Thyroid gland (tissue), 4 donors: ENCODE measurements at regions not wholly inside any gene's neighbourhood (a gene's known extent, or its start where the extent isn't known, plus 50 kb on each side); places are given as distances from the start of the nearest gene placed in this dataset.
"Not testable (repeated sequence)": the region's sequence is repeated elsewhere in the genome, so short reads cannot be mapped to it uniquely, and the experiment has no call there.

ENCODE experiments used
- DNase-seq, 2 donors: peaks; one replicate each; pipeline ENCODE4 v3.0.0-alpha.2; 2019
- H3K27ac ChIP-seq, 3 donors: fragments of 200-600 bp; sonication (generic); 1 replicate in 2 of 3; 2 replicates in 1 of 3; pipeline ENCODE4 v1.5.1; 2016 to 2019; ENCODE audit warnings: mild to moderate bottlenecking in 1 of 3, moderate library complexity in 1 of 3
- H3K27me3 ChIP-seq: fragments of 200-600 bp; sonication (generic); one replicate; pipeline ENCODE4 v1.5.1; 2019
- H3K36me3 ChIP-seq, 2 donors: fragments of 200-600 bp; sonication (generic); one replicate each; pipeline ENCODE4 v1.5.1; 2016 to 2019
- H3K4me1 ChIP-seq, 2 donors: fragments of 200-600 bp; sonication (generic); one replicate each; pipeline ENCODE4 v1.5.1; 2017 to 2019
- H3K4me3 ChIP-seq, 3 donors: fragments of 200-600 bp; sonication (generic); replicated peaks in 1 of 3; 1 replicate in 2 of 3; 2 replicates in 1 of 3; pipeline ENCODE4 v1.5.1; 2016; ENCODE audit warnings: mild to moderate bottlenecking in 1 of 3
- H3K9me3 ChIP-seq: fragments of 200-600 bp; sonication (generic); one replicate; pipeline ENCODE4 v1.5.1; 2017
- POLR2A ChIP-seq, 2 donors: fragments of 450-650 bp; IDR thresholded peaks; one replicate each; pipeline ENCODE4 v1.6.1; 2017; ENCODE audit warnings: antibody characterized with exemption in 2 of 2, mild to moderate bottlenecking in 2 of 2, moderate library complexity in 1 of 2
- WGBS, 2 donors: methylation state at CpG; one replicate each; pipeline ENCODE4 v1.1.5; 2017; 5-methylcytosine and 5-hydroxymethylcytosine counted together
- intact Hi-C: fragments of 100-400 bp; cut with DNase I; formaldehyde crosslinking; loops from one replicate; pipeline ENCODE4 v1.15.1; 2023
- TF ChIP-seq, protein P1 (sequence below), 6 experiments: fragments of 200-600 bp in 3 of 6; fragments of 450-650 bp in 3 of 6; sonication (generic) in 3 of 6; IDR thresholded peaks; one replicate each; pipeline ENCODE4 v1.5.1; 2016 to 2019; ENCODE audit warnings: antibody characterized with exemption in 6 of 6, mild to moderate bottlenecking in 2 of 6, inconsistent platforms in 1 of 6, moderate library complexity in 1 of 6

DNA sequence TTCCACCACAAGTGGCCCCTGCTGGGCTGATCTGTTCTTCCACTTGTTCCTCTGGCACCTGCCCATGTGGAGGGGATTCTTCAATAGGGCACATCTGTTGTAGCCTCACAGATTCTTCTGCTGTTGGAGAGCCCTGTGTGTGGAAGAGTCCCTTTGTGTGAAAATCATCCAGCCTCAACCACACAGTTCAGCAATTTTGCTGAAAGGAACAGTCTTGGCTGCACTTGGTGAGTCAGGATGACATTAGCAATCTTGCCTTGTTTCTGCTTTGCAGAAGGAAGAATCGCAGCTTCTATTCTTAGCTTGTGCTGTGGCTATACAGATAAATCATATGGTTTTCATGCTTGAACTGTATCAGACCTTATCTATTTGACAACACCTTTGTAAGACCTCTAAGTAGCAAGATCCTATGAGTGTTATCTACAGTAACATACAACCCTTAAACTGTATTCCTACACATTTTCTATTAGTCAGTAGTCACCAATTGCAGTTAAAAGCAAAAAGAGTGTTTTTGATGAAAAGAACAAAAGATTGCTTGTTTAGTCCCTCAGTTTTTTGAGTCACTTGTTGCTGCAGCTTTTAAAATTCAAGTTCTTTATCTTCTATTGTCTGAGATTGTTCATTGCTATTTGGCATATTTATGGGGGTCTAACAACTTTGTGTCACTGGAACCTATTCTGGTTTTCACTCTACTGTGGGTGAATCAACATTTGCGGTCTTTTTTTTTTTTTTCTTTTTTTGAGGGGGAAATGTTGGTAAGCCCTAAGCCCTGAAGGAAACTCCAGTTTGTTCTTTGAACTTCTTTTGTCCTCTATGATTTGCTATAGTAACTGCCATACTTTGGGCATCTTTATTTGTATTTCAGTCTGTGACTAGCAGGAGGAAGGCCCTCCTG is 231.6 kb downstream of the TFAP2B start:
- Histone ChIP-seq H3K36me3 (no peaks in the 10 kb centered on the region), H3K4me1 (no peaks in the 10 kb centered on the region), H3K9me3 (no peaks in the 10 kb centered on the region), H3K4me3 (no peak overlapping the region), H3K27me3 (no peaks in the 10 kb centered on the region), H3K27ac (no peak overlapping the region)
- intact Hi-C loops, result no loop called here
- no peak for TF ChIP-seq POLR2A (IDR thresholded peaks at IDR 0.05)
- TF ChIP-seq, protein P1, sequence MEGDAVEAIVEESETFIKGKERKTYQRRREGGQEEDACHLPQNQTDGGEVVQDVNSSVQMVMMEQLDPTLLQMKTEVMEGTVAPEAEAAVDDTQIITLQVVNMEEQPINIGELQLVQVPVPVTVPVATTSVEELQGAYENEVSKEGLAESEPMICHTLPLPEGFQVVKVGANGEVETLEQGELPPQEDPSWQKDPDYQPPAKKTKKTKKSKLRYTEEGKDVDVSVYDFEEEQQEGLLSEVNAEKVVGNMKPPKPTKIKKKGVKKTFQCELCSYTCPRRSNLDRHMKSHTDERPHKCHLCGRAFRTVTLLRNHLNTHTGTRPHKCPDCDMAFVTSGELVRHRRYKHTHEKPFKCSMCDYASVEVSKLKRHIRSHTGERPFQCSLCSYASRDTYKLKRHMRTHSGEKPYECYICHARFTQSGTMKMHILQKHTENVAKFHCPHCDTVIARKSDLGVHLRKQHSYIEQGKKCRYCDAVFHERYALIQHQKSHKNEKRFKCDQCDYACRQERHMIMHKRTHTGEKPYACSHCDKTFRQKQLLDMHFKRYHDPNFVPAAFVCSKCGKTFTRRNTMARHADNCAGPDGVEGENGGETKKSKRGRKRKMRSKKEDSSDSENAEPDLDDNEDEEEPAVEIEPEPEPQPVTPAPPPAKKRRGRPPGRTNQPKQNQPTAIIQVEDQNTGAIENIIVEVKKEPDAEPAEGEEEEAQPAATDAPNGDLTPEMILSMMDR (IDR thresholded peaks at IDR 0.05), result no peak
- DNase-seq, result no peak
- 46 to 83% methylated on average over 1 to 2 of the region's 2 CpGs for WGBS, 2 donors

DNA sequence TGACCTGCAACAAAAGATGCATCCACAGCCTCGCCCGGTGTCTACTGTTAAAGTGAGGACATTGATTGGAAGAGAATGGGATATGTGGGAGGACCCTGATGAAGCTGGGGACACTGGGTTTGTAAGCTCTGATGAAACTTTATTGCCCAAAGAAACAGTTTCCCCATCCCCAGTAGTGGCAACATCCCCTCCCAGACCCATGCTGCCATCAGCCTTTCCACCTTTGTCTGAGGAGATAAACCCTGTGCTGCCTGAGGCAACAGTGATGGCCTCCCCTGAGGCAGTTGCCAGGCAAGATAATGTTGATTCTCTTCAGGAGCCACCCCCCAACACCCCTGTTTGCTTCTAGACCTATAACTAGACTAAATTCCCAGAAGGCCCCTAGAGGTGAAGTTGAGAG is 234.0 kb downstream of the TFAP2B start:
- intact Hi-C loops, H3K9me3 ChIP-seq, H3K4me3 ChIP-seq, H3K27ac ChIP-seq, H3K36me3 ChIP-seq, DNase-seq, H3K27me3 ChIP-seq, H3K4me1 ChIP-seq: not testable (repeated sequence)
- 85% methylated on average over 2 of the region's 2 CpGs for WGBS, 2 donors

DNA sequence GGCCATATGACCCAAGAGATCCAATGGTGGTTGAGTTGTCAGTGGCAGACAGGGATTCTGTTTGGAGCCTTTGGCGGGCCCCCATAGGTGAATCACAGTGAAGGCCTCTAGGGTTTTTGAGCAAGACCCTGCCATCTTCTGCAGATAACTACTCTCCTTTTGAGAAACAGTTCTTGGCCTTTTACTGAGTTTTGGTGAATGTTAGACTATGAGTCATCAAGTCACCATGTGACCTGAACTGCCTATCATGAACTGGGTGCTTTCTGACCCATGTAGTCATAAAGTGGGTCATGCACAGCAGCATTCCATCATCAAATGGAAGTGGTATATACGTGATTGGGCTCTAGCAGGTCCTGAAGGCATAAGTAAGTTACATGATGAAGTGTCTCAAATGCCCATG is 236.6 kb downstream of the TFAP2B start:
- H3K36me3 ChIP-seq, H3K27ac ChIP-seq, intact Hi-C loops, H3K4me3 ChIP-seq, H3K9me3 ChIP-seq, H3K27me3 ChIP-seq, DNase-seq, H3K4me1 ChIP-seq: not testable (repeated sequence)
- WGBS, 2 donors, result 80 to 93% methylated on average over 2 of the region's 2 CpGs

DNA sequence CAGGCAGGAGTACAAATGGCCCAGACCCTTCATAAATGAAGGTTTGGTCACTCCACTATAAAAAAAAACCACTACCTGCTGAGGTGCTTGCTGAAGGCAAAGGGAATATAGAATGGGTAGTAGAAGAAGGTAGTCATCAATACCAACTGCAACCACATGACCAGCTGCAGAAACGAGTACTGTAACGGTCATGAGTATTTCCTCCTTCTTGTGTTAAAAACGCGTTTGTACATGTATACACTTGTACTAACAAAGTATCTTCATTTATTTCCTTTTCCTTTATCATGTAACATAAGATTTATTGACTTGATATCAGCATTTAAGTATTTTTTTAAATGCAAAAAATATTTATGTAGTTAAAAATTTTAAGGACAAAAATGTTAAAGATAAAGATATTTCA is 238.6 kb downstream of the TFAP2B start:
- TF ChIP-seq, protein P1 (IDR thresholded peaks at IDR 0.05), result no peak
- no peak for TF ChIP-seq POLR2A (IDR thresholded peaks at IDR 0.05)
- Histone ChIP-seq H3K27me3 (no peaks in the 10 kb centered on the region), H3K9me3 (no peaks in the 10 kb centered on the region), H3K36me3 (no peaks in the 10 kb centered on the region), H3K27ac (no peak overlapping the region), H3K4me1 (no peaks in the 10 kb centered on the region), H3K4me3 (no peak overlapping the region)
- no peak for DNase-seq
- intact Hi-C loops, result no loop called here
- WGBS, 2 donors, result 89% methylated on average over 4 of the region's 4 CpGs

DNA sequence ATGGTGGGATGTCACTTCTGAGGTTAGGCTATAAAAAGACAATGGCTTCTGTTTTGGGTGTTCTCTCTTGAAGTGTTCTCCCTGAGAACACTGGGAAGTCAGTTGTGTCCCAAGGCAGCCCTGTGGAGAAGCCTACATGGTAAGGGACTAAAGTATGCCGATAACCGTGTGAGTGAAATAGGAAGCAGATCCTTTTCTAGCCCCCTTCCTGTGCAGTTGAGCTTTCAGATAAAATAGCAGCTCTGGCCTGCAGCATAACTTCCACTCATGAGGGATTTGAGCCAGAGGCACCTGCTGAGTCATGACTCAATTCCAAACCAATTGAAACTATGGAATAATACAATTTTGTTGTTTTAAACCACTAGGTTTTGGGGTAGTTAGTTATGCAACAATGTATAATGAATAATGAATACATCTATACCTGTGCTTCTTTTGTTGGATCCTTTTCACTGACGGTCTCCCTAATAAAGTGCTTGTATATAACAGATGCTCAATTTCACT is 241.6 kb downstream of the TFAP2B start:
- H3K27ac ChIP-seq, result no peak overlapping the region
- WGBS, 2 donors, result 87 to 89% methylated on average over 3 of the region's 3 CpGs
- H3K4me1 ChIP-seq, result no peaks in the 10 kb centered on the region
- no peak overlapping the region for H3K4me3 ChIP-seq
- intact Hi-C loops, result no loop called here
- DNase-seq, result no peak
- no peaks in the 10 kb centered on the region for H3K36me3 ChIP-seq
- no peak for TF ChIP-seq POLR2A (IDR thresholded peaks at IDR 0.05)
- TF ChIP-seq, protein P1 (IDR thresholded peaks at IDR 0.05), result no peak
- H3K9me3 ChIP-seq, result no peaks in the 10 kb centered on the region
- H3K27me3 ChIP-seq, result no peaks in the 10 kb centered on the region

DNA sequence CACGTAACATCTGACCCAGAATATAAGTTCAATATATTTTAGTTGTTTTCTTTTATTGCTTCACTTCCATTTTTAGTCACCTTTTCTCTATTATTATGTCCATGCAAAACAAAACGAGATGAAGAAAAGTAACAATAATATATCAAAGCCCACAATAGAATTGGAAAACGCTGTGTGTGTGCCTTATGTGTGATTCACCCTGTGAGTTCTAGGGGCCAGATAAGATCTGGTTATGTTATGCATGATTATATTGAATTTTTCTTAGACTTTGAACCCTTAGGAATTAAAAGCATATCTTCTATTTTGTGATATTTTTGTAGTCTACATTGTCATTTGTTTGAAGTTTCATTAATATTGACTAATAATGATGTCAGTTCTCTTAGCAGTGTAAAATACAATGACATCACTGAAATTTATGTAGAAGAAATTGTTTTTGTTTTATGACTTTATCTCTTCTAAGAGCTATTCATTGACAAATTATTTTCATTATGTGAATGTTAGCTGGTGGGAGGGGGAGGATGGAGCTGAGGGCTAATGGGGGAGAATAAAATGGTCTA is 243.6 kb downstream of the TFAP2B start:
- H3K4me3 ChIP-seq, result no peak overlapping the region
- DNase-seq, result no peak
- H3K27ac ChIP-seq, result no peak overlapping the region
- TF ChIP-seq POLR2A (IDR thresholded peaks at IDR 0.05), result no peak
- TF ChIP-seq, protein P1 (IDR thresholded peaks at IDR 0.05), result no peak
- H3K36me3 ChIP-seq, result no peaks in the 10 kb centered on the region
- no peaks in the 10 kb centered on the region for H3K4me1 ChIP-seq
- intact Hi-C loops, result no loop called here
- no peaks in the 10 kb centered on the region for H3K9me3 ChIP-seq
- WGBS, 2 donors, result 70 to 73% methylated on average over 3 of the region's 3 CpGs
- H3K27me3 ChIP-seq, result no peaks in the 10 kb centered on the region
